Heart left ventricle (tissue), 13 donors: ENCODE measurements at regions not wholly inside any gene's neighbourhood (a gene's known extent, or its start where the extent isn't known, plus 50 kb on each side); places are given as distances from the start of the nearest gene placed in this dataset.

Experiments
- POLR2A ChIP-seq, 2 donors: fragments of 450-650 bp; IDR thresholded peaks; one replicate each; pipeline ENCODE4 v1.6.1; 2017; ENCODE audit warnings: antibody characterized with exemption in 2 of 2, mild to moderate bottlenecking in 2 of 2, moderate library complexity in 2 of 2
- TF ChIP-seq, protein P1 (sequence below), 12 donors: fragments of 200-600 bp; sonication (generic) in 4 of 12; IDR thresholded peaks; one replicate each; pipeline versions ENCODE4 v1.5.0 to v1.8.0; 2018 to 2022; ENCODE audit warnings: antibody characterized with exemption in 12 of 12, mild to moderate bottlenecking in 5 of 12
- donor health status: ischemic (EF 13 %, LVEDD 7.1; RV severe dilation, severe dysfunction).
- donor health status: DM: no; HTN: yes; CAD: no.
- donor health status: DM: no; HTN: no; CAD: no.
- donor health status: ischemic (EF 25% LVEDD 6.9; RV normal size, moderate dysfunction).
- donor health status: ischemic (EF 25% LVEDD 5.7; RV mildly dilated, moderate dysfunction).
- donor health status: ischemic (EF 35%, LVEDD 5.7; RV mildly dilated, moderate dysfunction).
- donor health status: nonischemic (EF 11% LVEDD 7.7; RV severe dilation, severe dysfunction).
- donor health status: DM: yes; HTN: yes; CAD: no.
- donor health status: PGD.
- donor health status: ischemic (EF 29% LVEDD 5.4; RV normal size, mild dysfunction).
- donor health status: nonischemic (EF 23%, LVEDD 6.1; RV moderate dilation, normal function).

DNA sequence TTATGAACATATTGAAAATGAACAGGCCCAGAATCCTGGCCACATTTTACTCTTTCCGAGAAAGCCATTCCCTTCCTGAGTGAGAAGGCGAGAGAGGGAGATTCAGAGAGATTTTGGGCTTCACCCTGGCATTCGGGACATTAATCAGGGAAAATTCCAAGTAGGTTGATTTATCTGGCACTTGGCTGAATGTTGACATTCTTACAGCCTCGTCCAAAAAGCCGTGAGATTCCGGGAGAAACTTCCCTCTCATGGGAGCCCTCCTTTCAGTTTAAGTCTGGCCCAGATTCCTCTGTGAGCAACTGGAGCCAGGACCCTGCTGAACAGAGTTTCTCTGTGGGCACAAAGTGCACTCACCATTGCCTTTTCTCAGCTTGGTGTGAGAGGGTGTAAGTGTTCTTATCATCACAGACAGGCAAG is 129.2 kb upstream of the PEG3 start:
- TF ChIP-seq POLR2A (IDR thresholded peaks at IDR 0.05), result no peak
- TF ChIP-seq, protein P1, sequence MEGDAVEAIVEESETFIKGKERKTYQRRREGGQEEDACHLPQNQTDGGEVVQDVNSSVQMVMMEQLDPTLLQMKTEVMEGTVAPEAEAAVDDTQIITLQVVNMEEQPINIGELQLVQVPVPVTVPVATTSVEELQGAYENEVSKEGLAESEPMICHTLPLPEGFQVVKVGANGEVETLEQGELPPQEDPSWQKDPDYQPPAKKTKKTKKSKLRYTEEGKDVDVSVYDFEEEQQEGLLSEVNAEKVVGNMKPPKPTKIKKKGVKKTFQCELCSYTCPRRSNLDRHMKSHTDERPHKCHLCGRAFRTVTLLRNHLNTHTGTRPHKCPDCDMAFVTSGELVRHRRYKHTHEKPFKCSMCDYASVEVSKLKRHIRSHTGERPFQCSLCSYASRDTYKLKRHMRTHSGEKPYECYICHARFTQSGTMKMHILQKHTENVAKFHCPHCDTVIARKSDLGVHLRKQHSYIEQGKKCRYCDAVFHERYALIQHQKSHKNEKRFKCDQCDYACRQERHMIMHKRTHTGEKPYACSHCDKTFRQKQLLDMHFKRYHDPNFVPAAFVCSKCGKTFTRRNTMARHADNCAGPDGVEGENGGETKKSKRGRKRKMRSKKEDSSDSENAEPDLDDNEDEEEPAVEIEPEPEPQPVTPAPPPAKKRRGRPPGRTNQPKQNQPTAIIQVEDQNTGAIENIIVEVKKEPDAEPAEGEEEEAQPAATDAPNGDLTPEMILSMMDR (IDR thresholded peaks at IDR 0.05), result no peak
